ENCODE measurements at regions not wholly inside any gene's neighbourhood (a gene's known extent, or its start where the extent isn't known, plus 50 kb on each side); places are given as distances from the start of the nearest gene placed in this dataset.

DNA sequence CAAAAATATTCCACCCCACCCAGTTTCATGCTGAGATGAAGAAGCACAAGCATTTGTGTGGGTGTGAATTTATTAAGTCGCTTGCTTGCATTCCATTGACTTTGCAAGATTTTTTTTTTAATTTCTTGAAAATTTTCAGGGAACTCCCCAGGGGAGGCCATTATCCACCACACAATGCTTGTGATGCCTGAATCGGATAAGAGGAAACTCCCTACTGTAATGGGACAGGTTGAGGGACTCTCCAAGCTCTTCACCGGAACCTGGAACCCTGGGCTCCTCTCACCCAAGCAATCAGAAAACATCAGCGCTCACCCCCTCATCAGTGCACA lies 153.6 kb upstream of the ZMIZ1 start:
- H3K36me3 ChIP-seq (replicated peaks in 1 of 2): no peaks in the 10 kb centered on the region
- no peaks in the 10 kb centered on the region for H3K27me3 ChIP-seq
- no peaks in the 10 kb centered on the region for H3K9me3 ChIP-seq (replicated peaks in 1 of 3)
- DNase-seq: no peak
- H3K4me3 ChIP-seq: no peak overlapping the region
- H3K27ac ChIP-seq: no peak overlapping the region
- WGBS, 4 donors: 85 to 91% (median 87%) methylated on average over 4 of the region's 4 CpGs
- intact Hi-C loops (cut with DNase I): no loop called here
- peaks cover 0 to 7% of the 10 kb centered on the region in 2 donors for H3K4me1 ChIP-seq (replicated peaks in 1 of 2)
- TF ChIP-seq, protein P1, sequence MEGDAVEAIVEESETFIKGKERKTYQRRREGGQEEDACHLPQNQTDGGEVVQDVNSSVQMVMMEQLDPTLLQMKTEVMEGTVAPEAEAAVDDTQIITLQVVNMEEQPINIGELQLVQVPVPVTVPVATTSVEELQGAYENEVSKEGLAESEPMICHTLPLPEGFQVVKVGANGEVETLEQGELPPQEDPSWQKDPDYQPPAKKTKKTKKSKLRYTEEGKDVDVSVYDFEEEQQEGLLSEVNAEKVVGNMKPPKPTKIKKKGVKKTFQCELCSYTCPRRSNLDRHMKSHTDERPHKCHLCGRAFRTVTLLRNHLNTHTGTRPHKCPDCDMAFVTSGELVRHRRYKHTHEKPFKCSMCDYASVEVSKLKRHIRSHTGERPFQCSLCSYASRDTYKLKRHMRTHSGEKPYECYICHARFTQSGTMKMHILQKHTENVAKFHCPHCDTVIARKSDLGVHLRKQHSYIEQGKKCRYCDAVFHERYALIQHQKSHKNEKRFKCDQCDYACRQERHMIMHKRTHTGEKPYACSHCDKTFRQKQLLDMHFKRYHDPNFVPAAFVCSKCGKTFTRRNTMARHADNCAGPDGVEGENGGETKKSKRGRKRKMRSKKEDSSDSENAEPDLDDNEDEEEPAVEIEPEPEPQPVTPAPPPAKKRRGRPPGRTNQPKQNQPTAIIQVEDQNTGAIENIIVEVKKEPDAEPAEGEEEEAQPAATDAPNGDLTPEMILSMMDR (IDR thresholded peaks at IDR 0.05): no peak
- TF ChIP-seq POLR2A (IDR thresholded peaks at IDR 0.05): no peak

DNA sequence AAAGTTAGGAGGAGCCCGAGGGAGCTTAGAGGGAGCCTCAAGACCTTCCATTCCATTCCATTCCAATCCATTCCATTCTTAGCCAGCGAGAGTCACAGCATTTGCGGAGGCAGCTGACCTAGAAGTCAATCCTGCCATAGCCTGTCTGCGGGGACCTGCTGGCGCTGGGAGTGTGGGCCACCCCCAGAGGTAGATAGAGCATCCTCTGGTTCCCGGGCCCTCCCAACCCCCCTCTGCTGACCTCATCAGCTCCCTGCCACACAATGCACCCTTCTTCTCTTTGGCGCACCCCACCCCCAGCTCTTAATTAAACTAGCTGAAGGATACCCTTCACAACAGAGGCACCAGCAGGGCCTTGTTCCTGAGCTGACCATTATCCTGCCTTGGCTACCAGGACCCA lies 152.5 kb upstream of the ZMIZ1 start:
- H3K27ac ChIP-seq: no peak overlapping the region
- whole genome bisulfite sequencing, 4 donors: 74 to 82% (median 81%) methylated on average over 7 of the region's 7 CpGs
- intact Hi-C loops (cut with DNase I): no loop called here

DNA sequence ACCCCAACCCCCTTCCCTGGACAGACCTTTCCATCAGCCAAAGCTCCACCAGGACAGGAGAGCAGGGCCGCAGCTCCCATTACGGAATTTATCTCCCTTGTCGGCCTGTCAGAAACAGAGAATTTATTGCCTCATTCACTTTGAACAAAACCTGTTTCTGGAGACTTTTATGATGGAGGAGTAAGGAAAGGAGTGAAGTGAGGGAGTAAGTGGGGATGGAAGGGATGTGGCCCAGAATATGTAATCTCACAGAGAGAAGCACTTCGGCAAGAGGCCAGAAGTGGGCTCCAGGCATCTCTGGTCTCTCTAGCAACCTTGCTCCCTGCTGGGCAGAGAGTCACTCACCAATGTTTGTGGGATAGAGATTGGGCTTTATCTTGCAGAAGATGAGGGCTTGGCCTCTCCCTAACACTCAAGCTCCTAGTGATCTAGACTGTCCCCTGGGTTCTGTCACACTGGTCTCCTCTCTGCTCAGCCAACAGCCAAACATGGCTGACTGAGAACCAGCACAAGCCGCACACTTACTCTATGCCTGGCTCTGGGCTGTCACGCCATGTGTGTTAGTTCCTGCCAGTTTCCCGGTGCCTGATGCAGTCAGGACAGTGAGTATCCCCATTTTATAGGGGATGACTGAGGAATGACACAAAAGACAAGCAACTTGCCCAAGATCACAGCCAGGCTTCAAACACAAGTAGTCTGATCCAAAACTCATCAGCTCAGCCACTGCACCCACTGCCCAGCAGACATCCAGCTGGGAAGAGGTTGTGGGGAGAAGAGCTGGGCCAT lies 149.4 kb upstream of the ZMIZ1 start:
- DNase-seq: no peak
- WGBS, 4 donors: 92 to 100% (median 95%) methylated on average over 7 of the region's 7 CpGs

More for the DNA sequence above, 152.5 kb upstream of the ZMIZ1 start:
- DNase-seq: no peak
- no peaks in the 10 kb centered on the region for H3K27me3 ChIP-seq
- H3K36me3 ChIP-seq (replicated peaks in 1 of 2): no peaks in the 10 kb centered on the region
- no peak overlapping the region for H3K4me3 ChIP-seq
- no peak for TF ChIP-seq POLR2A (IDR thresholded peaks at IDR 0.05)
- TF ChIP-seq, protein P1 (IDR thresholded peaks at IDR 0.05): no peak
- H3K9me3 ChIP-seq (replicated peaks in 1 of 3): no peaks in the 10 kb centered on the region
- peaks cover 0 to 6% of the 10 kb centered on the region in 2 donors for H3K4me1 ChIP-seq (replicated peaks in 1 of 2)

DNA sequence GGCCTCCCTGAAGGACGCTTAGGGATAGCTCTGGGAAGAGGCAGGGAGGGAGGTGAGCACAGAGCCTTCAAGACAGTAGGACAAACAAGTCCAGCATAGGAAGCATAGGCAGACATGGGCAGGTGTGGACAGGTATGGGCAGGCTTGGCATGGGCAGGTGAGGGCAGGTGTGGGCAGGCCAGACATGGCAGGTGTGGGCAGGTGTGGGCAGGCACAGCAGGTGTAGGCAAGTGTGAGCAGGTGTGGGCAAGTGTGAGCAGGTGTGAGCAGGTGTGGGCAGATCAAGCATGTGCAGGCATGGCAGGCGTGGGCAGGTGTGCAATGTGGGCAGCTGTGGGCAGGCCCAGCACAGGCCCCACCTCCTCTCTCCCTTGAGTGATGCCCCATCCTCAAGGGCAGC lies 148.8 kb upstream of the ZMIZ1 start:
- H3K9me3 ChIP-seq (replicated peaks in 1 of 3): no peaks in the 10 kb centered on the region
- no peaks in the 10 kb centered on the region for H3K27me3 ChIP-seq
- TF ChIP-seq, protein P1 (IDR thresholded peaks at IDR 0.05): no peak
- TF ChIP-seq POLR2A (IDR thresholded peaks at IDR 0.05): no peak
- H3K36me3 ChIP-seq (replicated peaks in 1 of 2): no peaks in the 10 kb centered on the region
- no peak overlapping the region for H3K27ac ChIP-seq
- H3K4me3 ChIP-seq: no peak overlapping the region
- intact Hi-C loops (cut with DNase I): no loop called here
- peaks cover 0 to 12% of the 10 kb centered on the region in 2 donors for H3K4me1 ChIP-seq (replicated peaks in 1 of 2)
- no peak for DNase-seq
- 95 to 100% (median 99%) methylated on average over 1 to 2 of the region's 2 CpGs for WGBS, 4 donors

More for the DNA sequence above, 149.4 kb upstream of the ZMIZ1 start:
- intact Hi-C loops (cut with DNase I): no loop called here
- no peak for TF ChIP-seq POLR2A (IDR thresholded peaks at IDR 0.05)
- TF ChIP-seq, protein P1 (IDR thresholded peaks at IDR 0.05): no peak
- Histone ChIP-seq H3K27me3 (no peaks in the 10 kb centered on the region), H3K4me1 (replicated peaks in 1 of 2) (peaks cover 0 to 10% of the 10 kb centered on the region in 2 donors), H3K36me3 (replicated peaks in 1 of 2) (no peaks in the 10 kb centered on the region), H3K27ac (no peak overlapping the region), H3K4me3 (no peak overlapping the region), H3K9me3 (replicated peaks in 1 of 3) (no peaks in the 10 kb centered on the region)
